NCI-H128 (cell line): ENCODE measurements at regions not wholly inside any gene's neighbourhood (a gene's known extent, or its start where the extent isn't known, plus 50 kb on each side); places are given as distances from the start of the nearest gene placed in this dataset.
"Not testable (repeated sequence)": the region's sequence is repeated elsewhere in the genome, so short reads cannot be mapped to it uniquely, and the experiment has no call there.

Source experiments
- DNase-seq: peaks from one replicate; lab custom pipeline; 2025; ENCODE audit not compliant: unreplicated experiment; lab: John Stamatoyannopoulos, UW

DNA sequence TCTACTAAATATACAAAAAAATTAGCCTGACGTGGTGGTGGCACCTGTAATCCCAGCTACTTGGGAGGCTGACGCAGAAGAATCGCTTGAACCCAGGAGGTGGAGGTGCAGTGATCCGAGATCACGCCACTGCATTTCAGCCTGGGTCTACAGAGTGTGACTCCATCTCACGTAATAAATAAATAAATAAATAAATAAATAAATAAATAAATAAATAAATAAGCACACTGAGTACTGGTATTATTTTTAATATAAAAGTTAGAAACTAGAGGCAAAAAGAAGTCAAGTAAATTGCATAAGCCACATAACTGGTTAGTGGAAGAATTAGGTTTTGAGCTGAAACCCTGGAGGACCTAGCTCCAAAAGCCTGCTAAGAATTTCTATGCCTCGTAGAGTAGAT, 1262.7 kb upstream of the PABPC4L start:
- no peak for DNase-seq

GRCh38 chr4:135447598-135447997, 1246.0 kb upstream of the PABPC4L start:
- DNase-seq = not testable (repeated sequence)

DNA sequence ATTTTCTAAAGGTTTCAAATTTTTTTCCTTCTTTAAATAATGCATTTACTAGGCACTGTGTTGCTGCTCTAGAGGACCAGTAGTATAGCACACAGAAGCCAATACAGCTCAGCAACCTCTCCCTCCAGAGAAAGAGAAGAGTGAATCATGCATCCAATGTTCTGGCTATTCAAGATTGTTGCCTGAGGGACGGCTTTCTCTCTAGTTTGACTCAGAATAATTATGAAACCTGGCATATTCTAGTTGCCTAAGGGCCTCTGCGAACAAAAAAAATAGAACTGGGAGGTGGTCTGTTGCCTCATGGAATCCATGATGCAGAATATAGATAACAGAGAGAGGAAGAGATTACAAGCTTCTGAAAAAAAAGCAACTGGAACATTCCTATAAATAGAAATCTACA, 1233.3 kb upstream of the PABPC4L start:
- DNase-seq = no peak

DNA sequence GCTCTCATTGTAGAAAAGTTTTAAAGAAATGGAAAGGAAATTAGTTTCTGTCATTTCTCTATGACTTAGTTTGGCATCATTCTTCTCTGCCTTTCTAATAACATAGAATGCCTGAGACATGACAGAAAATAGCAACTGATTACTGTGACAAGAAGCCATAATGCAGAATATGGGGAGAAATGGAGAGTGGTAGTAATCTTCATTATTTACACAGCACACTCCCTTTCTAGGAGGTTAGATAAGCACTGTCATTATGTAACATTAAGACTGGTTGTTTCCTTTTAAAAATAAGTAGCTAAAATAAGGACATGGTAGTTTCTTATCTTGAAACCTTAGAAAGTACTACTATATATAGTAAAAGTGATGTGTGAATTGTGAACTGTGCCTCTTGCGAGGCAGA, 1227.9 kb upstream of the PABPC4L start:
- no peak for DNase-seq

GRCh38 chr4:135418353-135418752, 1216.8 kb upstream of the PABPC4L start:
- DNase-seq = no peak

DNA sequence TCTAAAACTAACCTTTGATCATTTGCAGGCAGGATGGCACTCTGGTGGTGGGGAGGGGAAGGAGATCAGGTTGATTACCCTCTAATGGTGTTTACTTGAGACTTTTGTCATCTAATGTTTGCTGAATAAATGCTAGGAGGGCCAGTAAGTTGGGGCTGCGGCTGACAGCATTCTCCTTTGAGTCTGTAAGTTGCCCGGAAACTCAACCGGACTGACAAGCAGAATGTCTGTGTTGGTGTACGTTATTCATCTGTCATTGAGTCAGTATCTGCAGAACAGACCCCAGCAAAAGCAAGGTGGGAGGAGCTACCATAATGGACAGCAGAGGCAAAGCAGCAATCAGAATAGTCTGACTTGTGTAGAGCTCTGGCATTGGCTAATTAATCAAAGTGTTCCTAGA, 1210.6 kb upstream of the PABPC4L start:
- DNase-seq = no peak

DNA sequence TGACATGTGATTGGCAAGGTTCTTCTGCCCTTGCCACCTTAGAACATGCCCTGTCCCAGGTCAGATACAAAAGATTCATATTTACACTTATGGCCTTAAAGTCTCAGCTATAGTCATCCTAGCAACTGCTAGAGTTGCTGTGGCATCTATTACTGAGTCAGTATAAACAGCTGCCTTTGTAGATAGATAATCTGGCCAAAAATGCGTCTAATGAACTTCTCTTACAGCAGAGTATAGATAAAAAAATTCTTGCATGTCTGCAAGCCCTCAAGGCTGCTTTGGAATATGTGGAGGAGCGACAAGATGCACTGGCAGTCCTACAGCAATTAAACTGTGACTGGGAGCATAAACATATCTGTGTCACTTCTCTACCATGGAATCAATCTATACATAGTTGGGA, 1209.7 kb upstream of the PABPC4L start:
- DNase-seq = no peak

GRCh38 chr4:135409261-135409660, 1207.7 kb upstream of the PABPC4L start:
- DNase-seq = not testable (repeated sequence)

GRCh38 chr4:135408109-135408508, 1206.5 kb upstream of the PABPC4L start:
- no peak for DNase-seq

DNA sequence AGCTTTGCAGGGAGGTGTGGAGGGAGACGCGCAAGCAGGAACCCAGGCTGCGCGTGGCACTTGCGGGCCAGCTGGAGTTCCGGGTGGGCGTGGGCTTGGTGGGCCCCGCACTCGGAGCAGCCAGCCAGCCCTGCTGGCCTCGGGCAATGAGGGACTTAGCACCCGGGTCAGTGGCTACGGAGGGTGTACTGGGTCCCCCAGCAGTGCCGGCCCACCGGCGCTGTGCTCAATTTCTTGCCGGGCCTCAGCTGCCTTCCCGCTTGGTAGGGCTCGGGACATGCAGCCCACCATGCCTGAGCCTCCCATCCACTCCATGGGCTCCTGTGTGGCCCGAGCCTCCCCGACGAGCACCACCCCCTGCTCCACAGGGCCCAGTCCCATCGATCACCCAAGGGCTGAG, 1205.0 kb upstream of the PABPC4L start:
- DNase-seq = not testable (repeated sequence)

DNA sequence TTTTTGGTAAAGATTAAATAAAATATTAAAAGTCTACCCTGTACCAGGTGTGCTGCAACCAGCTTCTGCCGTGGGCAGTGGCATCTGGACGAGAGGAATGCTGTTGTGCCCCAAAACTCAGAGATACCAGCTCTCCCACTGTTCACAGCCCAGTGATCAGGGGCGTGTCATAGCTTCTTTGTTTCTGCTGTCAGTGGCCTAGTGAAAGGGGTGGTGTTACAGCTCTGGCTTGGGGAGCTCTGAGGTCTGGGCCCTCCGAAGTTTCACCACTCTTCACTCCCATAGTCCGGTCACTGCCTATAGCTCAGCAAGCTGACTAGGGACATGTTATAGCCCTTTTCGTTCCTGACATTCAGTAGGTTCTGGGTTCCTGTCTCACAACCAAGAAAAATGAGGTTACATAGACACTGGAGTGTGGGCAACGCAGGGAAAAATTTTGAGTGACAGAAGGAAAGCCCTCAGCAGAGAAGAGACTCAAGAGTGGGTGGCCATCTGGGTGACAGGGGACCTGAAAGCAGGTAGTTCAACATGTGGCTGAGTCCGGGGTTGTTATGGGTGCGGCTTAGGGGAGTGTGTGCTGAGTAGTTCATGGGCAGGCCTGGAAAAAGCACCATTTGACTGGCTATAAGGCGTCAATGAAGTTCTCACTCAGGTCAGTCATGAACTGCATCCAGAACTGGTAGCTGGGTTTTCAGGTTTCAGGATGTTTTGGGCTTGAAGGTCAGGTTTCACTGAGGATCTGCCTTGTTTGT, 1184.4 kb upstream of the PABPC4L start:
- DNase-seq = no peak

- no peak for DNase-seq
Observed at GRCh38 chr4:135383356-135384288, 1182.0 kb upstream of the PABPC4L start.

DNA sequence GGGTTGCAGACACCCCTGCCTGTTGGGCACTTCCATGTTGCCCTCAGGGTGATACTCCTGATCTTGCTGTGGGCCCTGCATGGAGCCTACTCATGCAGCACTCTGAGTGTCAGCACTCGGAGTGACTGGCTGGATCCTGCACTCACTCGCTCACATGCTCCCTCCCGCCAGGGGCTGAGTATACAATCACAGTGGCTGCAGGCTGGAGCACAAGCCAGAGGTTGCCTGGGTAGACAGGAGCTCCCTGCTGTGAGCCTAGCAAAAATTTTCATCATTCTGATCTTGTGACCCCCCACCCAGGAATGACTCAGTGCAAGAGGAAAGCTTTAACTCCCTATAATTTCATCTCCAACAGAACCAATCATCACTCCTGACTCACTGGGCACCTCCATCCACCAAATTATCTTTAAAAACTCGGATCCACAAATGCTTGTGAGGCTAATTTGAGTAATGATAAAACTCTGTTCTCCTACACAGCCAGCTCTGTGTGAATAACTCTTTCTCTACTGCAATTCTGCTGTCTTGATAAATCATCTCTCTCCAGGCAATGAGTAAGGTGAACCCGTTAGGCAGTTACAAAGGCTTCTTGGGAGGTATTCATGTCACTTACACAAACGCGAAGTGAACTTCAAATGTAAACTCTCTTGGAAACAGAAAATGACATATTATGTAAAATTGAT, 1180.8 kb upstream of the PABPC4L start:
- no peak for DNase-seq

DNA sequence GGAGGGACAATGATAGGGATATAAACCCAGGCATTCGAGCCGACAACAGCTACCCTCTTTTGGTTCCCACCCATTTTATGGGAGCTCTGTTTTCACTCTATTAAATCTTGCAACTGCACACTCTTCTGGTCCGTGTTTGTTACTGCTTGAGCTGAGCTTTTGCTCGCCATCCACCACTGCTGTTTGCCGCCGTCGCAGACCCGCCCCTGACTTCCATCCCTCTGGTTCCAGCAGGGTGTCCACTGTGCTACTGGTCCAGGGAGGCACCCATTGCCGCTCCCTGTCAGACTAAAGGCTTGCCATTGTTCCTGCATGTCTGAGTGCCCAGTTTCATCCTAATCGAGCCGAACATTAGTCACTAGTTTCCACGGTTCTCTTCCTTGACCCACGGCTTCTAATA, 1170.5 kb upstream of the PABPC4L start:
- no peak for DNase-seq

DNA sequence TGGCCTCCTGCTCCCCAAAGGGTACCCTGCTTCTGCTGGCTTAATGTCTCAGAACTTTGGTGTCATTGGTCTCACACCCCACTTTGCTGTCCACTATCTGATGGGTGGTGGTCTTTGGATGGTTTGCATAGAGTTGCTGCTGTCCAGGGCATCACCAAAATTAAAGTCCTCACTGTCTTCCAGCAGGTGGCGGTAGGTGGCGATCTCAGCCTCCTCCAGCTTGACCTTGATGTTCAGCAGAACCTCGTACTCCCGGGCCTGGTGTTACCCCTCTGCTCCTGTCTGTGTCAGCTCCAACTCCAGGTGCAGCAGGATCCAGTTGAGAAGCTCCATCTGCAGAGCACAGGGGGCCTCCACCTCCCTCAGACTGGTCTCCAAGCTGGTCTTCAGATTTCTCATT, 1169.5 kb upstream of the PABPC4L start:
- no peak for DNase-seq

- no peak for DNase-seq
Observed at GRCh38 chr4:135368831-135369230, 1167.2 kb upstream of the PABPC4L start.

GRCh38 chr4:135365065-135365464, 1163.5 kb upstream of the PABPC4L start:
- no peak for DNase-seq

GRCh38 chr4:135359128-135359527, 1157.5 kb upstream of the PABPC4L start:
- DNase-seq = no peak

GRCh38 chr4:135357091-135357490, 1155.5 kb upstream of the PABPC4L start:
- no peak for DNase-seq

DNA sequence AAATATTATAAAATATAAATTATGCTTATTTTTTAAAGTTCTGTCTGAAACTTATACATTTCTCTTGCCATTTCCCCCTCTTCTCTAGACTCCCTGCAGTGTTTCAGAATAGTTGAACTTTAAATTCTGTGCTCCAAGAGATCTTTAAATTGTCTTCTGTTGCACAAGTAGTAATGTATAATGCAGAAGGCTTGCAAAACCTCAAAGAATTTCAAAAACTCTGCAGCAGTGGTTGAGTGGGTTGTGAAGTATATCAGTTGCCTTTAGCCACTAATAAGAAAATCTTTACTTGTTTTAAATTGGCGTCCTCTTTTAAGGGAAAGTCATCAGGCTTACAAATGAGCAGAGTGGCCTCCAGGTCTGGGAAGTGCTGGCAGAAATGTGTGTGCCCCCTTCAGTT, 1153.3 kb upstream of the PABPC4L start:
- no peak for DNase-seq

GRCh38 chr4:135353008-135353407, 1151.4 kb upstream of the PABPC4L start:
- DNase-seq = no peak

GRCh38 chr4:135344492-135344891, 1142.9 kb upstream of the PABPC4L start:
- DNase-seq = no peak
